Breast epithelium (tissue), 4 donors: ENCODE measurements at regions not wholly inside any gene's neighbourhood (a gene's known extent, or its start where the extent isn't known, plus 50 kb on each side); places are given as distances from the start of the nearest gene placed in this dataset.
A peak's percentile ranks its signal among the peaks of the same experiment; 100 is the strongest.

Source experiments
- DNase-seq, 2 donors: peaks; one replicate each; pipeline ENCODE4 v3.0.0-alpha.2; 2019; ENCODE audit warnings: low spot score in 2 of 2
- H3K27ac ChIP-seq, 2 donors: fragments of 200-600 bp; sonication (generic) in 1 of 2; one replicate each; pipeline ENCODE4 v1.5.1; 2016 to 2019; ENCODE audit warnings: mild to moderate bottlenecking in 1 of 2
- H3K27me3 ChIP-seq, 2 donors: fragments of 200-600 bp; sonication (generic) in 1 of 2; one replicate each; pipeline versions ENCODE4 v1.5.1 to v1.6.0; 2017 to 2019; ENCODE audit warnings: control low read depth in 1 of 2, mild to moderate bottlenecking in 1 of 2
- H3K36me3 ChIP-seq: fragments of 200-600 bp; one replicate; pipeline ENCODE4 v1.5.1; 2019
- H3K4me1 ChIP-seq, 2 donors: fragments of 200-600 bp; sonication (generic); one replicate each; pipeline ENCODE4 v1.5.1; 2016 to 2019; ENCODE audit warnings: control low read depth in 1 of 2
- H3K4me3 ChIP-seq, 3 donors: fragments of 200-600 bp; sonication (generic); 1 replicate in 2 of 3; 2 replicates in 1 of 3; pipeline ENCODE4 v1.5.1; 2016 to 2019; ENCODE audit warnings: mild to moderate bottlenecking in 3 of 3, moderate library complexity in 2 of 3
- H3K9me3 ChIP-seq, 2 donors: fragments of 200-600 bp; sonication (generic) in 1 of 2; one replicate each; pipeline ENCODE4 v1.5.1; 2016 to 2019; ENCODE audit warnings: control low read depth in 1 of 2
- POLR2A ChIP-seq: fragments of 450-650 bp; IDR thresholded peaks from one replicate; pipeline ENCODE4 v1.6.1; 2016; ENCODE audit warnings: antibody characterized with exemption, mild to moderate bottlenecking, moderate library complexity
- POLR2AphosphoS5 ChIP-seq, 3 donors: sonication (generic); formaldehyde crosslinking; IDR thresholded peaks; one replicate each; pipeline ENCODE4 v1.6.1; 2017; ENCODE audit warnings: antibody characterized with exemption in 3 of 3
- intact Hi-C: fragments of 100-400 bp; cut with DNase I; formaldehyde crosslinking; loops from one replicate; pipeline ENCODE4 v1.15.1; 2023; ENCODE audit warnings: low total_unique reads
- TF ChIP-seq, protein P1 (sequence below), 3 donors: fragments of 450-650 bp; IDR thresholded peaks; one replicate each; pipeline ENCODE4 v1.5.1; 2016 to 2017; ENCODE audit warnings: antibody characterized with exemption in 3 of 3, mild to moderate bottlenecking in 3 of 3, moderate library complexity in 3 of 3

DNA sequence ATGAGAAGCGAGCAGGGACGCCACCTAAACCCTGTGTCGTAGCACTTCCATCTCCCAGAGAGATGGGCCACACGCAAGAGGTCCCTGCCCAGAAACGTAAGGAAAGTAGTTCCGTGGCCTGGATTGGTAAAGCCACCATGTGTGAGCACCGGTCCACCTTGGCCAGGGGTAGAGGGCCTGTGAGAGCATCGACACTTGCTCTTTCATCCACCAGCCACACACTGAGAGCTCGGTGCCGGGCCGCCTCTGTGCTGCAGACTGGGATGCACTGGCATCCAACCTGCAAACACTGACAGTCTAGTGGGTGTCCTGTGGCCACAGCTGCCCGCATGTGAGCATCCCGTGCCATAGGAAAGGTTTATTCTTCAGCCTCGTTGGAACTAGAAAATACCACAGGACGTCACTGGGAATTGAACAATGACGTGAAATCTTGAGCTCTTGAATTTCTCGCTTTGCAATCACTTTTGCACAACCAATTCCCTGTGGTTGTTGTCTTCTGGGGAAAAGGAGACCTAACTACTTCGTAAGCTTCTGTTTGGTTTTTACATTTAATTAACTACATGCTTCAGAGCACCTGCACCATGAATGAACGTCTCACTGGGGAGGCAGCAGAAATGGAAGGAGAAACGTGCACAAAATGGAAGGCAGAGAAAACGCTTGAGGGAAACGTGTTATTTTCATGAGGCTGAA, 212.0 kb upstream of the RAB6C start:
- H3K27me3 ChIP-seq = peaks cover 0 to 5% of the 10 kb centered on the region in 2 donors
- no peak overlapping the region for H3K4me3 ChIP-seq
- intact Hi-C loops = no loop called here
- TF ChIP-seq, protein P1, sequence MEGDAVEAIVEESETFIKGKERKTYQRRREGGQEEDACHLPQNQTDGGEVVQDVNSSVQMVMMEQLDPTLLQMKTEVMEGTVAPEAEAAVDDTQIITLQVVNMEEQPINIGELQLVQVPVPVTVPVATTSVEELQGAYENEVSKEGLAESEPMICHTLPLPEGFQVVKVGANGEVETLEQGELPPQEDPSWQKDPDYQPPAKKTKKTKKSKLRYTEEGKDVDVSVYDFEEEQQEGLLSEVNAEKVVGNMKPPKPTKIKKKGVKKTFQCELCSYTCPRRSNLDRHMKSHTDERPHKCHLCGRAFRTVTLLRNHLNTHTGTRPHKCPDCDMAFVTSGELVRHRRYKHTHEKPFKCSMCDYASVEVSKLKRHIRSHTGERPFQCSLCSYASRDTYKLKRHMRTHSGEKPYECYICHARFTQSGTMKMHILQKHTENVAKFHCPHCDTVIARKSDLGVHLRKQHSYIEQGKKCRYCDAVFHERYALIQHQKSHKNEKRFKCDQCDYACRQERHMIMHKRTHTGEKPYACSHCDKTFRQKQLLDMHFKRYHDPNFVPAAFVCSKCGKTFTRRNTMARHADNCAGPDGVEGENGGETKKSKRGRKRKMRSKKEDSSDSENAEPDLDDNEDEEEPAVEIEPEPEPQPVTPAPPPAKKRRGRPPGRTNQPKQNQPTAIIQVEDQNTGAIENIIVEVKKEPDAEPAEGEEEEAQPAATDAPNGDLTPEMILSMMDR (IDR thresholded peaks at IDR 0.05) = no peak
- TF ChIP-seq POLR2AphosphoS5 (IDR thresholded peaks at IDR 0.05) = no peak
- no peak for TF ChIP-seq POLR2A
- H3K27ac ChIP-seq = no peak overlapping the region
- no peaks in the 10 kb centered on the region for H3K4me1 ChIP-seq
- H3K9me3 ChIP-seq = no peaks in the 10 kb centered on the region
- DNase-seq = no peak
- no peaks in the 10 kb centered on the region for H3K36me3 ChIP-seq

DNA sequence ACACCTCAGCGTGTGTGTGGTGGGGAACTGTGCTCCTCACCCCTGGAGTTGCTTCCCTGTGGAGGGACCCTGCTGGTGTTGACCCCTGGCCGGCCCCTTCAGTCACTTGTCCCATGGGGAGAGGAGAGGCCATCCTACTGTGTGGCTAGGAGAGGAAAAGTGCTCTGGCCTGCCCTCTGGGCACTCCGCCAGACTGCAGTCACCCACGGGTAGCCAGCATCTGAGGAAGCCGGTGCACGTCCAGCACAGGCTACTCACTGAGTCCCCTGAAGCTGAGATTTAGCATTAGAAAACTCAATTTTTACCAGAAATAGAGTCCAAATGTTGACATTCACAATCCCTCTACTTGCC, 211.5 kb upstream of the RAB6C start:
- no peak for DNase-seq
- no peak overlapping the region for H3K4me3 ChIP-seq

DNA sequence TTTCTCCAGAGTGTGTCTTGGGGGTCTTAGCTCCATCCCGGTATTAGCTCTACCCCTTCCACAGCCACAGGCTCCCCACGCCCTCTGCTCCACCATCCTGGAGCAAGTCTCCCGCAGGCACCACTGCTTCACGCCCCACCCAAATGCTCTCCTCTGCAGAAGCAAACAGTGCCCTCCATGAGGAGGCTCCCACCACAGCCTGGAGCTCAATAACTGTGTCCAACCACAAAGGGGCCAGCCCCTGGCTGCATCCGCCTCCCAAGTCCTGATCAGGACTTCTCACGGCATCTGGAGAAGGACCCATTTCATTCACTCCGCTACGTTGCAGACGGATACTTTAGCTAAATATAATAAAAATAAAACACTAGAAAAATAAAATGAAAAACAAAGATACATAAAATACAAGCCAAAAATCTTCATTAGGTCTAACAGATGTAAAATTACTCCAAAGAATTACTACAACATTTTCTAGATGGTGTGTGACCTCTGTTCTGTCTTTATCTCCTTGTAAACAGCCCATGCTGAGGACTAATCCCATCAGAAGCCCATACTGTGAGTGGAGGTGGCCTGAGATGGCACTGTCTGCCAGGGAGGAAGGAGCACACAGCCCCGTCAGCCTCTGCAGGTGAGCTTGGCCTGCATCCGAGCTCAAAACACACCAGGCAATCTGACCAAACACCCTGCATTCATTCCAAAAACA, 210.8 kb upstream of the RAB6C start:
- DNase-seq = no peak
- Histone ChIP-seq H3K27me3 (peaks cover 0 to 5% of the 10 kb centered on the region in 2 donors), H3K36me3 (no peaks in the 10 kb centered on the region), H3K4me3 (no peak overlapping the region), H3K9me3 (no peaks in the 10 kb centered on the region), H3K27ac (no peak overlapping the region), H3K4me1 (no peaks in the 10 kb centered on the region)
- intact Hi-C loops = no loop called here
- TF ChIP-seq POLR2A (no peak), POLR2AphosphoS5 (IDR thresholded peaks at IDR 0.05) (no peak)
- TF ChIP-seq, protein P1 (IDR thresholded peaks at IDR 0.05) = no peak

More for the DNA sequence above, 211.5 kb upstream of the RAB6C start:
- H3K36me3 ChIP-seq = no peaks in the 10 kb centered on the region
- no peaks in the 10 kb centered on the region for H3K4me1 ChIP-seq
- intact Hi-C loops = no loop called here
- H3K9me3 ChIP-seq = no peaks in the 10 kb centered on the region
- no peak for TF ChIP-seq POLR2A
- no peak for TF ChIP-seq POLR2AphosphoS5 (IDR thresholded peaks at IDR 0.05)
- TF ChIP-seq, protein P1 (IDR thresholded peaks at IDR 0.05) = no peak
- H3K27ac ChIP-seq = no peak overlapping the region
- peaks cover 0 to 5% of the 10 kb centered on the region in 2 donors for H3K27me3 ChIP-seq

DNA sequence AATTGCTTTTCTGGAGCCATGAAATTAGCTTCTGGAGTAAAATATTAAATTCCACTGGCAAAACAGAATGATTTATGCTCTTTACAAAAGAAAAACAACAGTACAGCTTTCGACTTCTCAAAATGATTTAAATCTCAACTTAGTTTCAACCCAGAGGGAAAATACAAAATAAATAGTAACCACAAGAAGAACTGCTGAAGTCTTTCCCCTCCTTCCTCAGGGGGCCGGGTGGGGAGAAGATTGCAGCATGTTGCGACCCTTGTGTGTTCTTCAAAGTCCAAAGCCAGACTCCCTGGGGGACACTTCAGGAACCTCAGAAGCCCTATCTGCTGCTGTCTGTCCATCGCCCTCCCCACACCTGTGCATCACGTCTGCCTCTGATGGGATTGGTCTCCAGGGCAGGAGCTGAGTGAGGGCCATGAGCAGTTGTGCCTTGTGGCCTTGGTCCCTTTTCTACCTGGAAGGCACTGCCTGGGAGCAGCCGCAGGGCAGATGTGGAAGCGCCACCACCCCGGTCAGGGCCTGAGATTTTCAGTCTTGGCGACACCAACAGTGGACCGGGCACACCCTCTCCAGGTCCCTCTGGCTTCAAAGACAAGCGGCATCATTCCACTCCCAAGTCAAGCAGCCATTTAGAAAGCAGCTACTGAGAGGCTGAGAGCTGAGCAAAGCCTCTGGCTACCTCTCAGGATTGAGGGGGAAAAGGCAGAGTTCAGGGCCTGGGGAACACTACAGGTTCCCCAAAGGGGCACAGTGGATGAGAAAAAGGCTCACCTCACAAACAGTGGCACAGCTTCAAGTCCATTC, 210.1 kb upstream of the RAB6C start:
- H3K27me3 ChIP-seq = peaks cover 0 to 5% of the 10 kb centered on the region in 2 donors
- peaks cover 0 to 6% of the 10 kb centered on the region in 2 donors for H3K9me3 ChIP-seq
- H3K27ac ChIP-seq = no peak overlapping the region
- no peaks in the 10 kb centered on the region for H3K4me1 ChIP-seq
- peak in 1 of 2 donors; percentile 45 for DNase-seq
- H3K4me3 ChIP-seq = no peak overlapping the region
- H3K36me3 ChIP-seq = no peaks in the 10 kb centered on the region
- TF ChIP-seq POLR2A = no peak
- intact Hi-C loops = no loop called here

DNA sequence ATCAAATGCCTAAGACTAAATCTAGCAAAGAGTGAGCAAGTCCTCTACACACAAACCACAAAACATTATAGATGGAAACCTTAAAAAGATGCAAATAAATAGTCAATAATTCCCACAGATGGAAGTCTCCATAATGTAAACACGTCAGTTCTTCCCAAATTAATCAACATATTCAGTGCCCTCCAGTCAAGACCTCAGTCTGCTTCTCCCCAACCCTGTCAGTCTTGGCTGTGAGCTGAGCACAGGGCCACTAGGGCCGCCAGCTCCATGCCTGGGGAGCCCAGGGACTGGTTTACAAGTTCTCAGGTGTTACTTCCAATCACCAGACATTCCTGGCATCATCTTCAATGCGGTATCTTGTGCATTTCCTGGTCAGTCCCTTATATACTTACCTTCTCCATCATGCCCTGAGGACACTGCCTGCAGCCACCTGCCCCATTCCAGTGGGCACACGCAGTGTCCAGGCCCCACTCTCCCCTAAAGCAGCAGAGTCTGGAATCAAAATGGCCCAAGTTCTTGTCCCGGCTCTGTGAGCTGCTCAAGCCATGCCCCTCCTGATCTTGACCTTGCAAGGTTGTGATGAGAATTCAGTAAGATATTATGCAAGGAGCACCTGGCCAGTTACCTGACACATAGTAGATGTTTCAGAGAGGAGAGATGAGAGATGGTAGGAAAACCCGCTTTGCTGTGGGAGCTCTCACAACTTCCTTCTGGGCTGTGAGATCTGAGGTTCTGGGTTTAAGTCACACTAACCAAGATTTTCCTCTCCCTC, 207.9 kb upstream of the RAB6C start:
- DNase-seq = peak in 1 of 2 donors; percentile 12
- H3K36me3 ChIP-seq = no peaks in the 10 kb centered on the region
- no peaks in the 10 kb centered on the region for H3K27me3 ChIP-seq
- no peak overlapping the region for H3K27ac ChIP-seq
- TF ChIP-seq POLR2A (no peak), POLR2AphosphoS5 (IDR thresholded peaks at IDR 0.05) (no peak)
- TF ChIP-seq, protein P1 (IDR thresholded peaks at IDR 0.05) = no peak
- H3K9me3 ChIP-seq = peaks cover 0 to 6% of the 10 kb centered on the region in 2 donors
- H3K4me1 ChIP-seq = no peaks in the 10 kb centered on the region
- intact Hi-C loops = no loop called here
- H3K4me3 ChIP-seq = no peak overlapping the region
